Astrocyte (in vitro differentiated cells and primary cell): ENCODE measurements at regions not wholly inside any gene's neighbourhood (a gene's known extent, or its start where the extent isn't known, plus 50 kb on each side); places are given as distances from the start of the nearest gene placed in this dataset.

ENCODE experiments used
- CTCF ChIP-seq: IDR thresholded peaks from 2 replicates; pipeline ENCODE4 v1.5.1; 2011; ENCODE audit warnings: low read depth, mild to moderate bottlenecking, inconsistent platforms, low read length, moderate library complexity; ENCODE audit not compliant: insufficient read depth
- EZH2 ChIP-seq: IDR thresholded peaks from 2 replicates; pipeline ENCODE4 v1.6.1; 2012; ENCODE audit warnings: mild to moderate bottlenecking, low read length, inconsistent platforms; ENCODE audit not compliant: insufficient read depth

- no peak for TF ChIP-seq CTCF
- TF ChIP-seq EZH2 = no peak
Observed at GRCh38 chr1:38523568-38523939, 336.0 kb downstream of the RRAGC start.
